HL-60 (cell line): ENCODE measurements at regions not wholly inside any gene's neighbourhood (a gene's known extent, or its start where the extent isn't known, plus 50 kb on each side); places are given as distances from the start of the nearest gene placed in this dataset.

ENCODE experiments used
- CTCF ChIP-seq: IDR thresholded peaks from one replicate; pipeline ENCODE4 v1.5.1; 2011; ENCODE audit warnings: low read length, control low read depth, inconsistent platforms; ENCODE audit not compliant: insufficient read depth
- POLR2AphosphoS5 ChIP-seq: IDR thresholded peaks from 2 replicates; pipeline ENCODE4 v1.6.1; 2012; ENCODE audit warnings: low read depth
- REST ChIP-seq: IDR thresholded peaks from 2 replicates; pipeline ENCODE4 v1.6.1; 2012; ENCODE audit warnings: low read depth; ENCODE audit not compliant: insufficient replicate concordance

- TF ChIP-seq CTCF (no peak), POLR2AphosphoS5 (no peak), REST (no peak)
These were observed 129.4 kb upstream of the RHOBTB1 start for GRCh38 chr10:61073391-61073790.
